CD4-positive, alpha-beta T cell (primary cell): ENCODE measurements at regions not wholly inside any gene's neighbourhood (a gene's known extent, or its start where the extent isn't known, plus 50 kb on each side); places are given as distances from the start of the nearest gene placed in this dataset.

Experiments used
- ATAC-seq: fragments of 200-7000 bp; cut with Tn5 transposase; one replicate; pipeline ENCODE4 v1.10.0; 2022; ENCODE audit warnings: mild to moderate bottlenecking; ENCODE audit not compliant: poor library complexity
- CTCF ChIA-PET: fragments of 350-600 bp; sonication (Branson Sonifier 250); formaldehyde crosslinking; loops from one replicate; lab custom pipeline; 2021; ENCODE audit warnings: antibody characterized with exemption, inconsistent platforms; lab: Charles Lee
- POLR2A ChIA-PET: fragments of 350-600 bp; sonication (Branson Sonifier 250); formaldehyde crosslinking; loops from one replicate; lab custom pipeline; 2021; ENCODE audit warnings: antibody characterized with exemption, inconsistent platforms; lab: Charles Lee
- DNase-seq, 14 experiments: peaks; one replicate each; pipeline ENCODE4 v3.0.0-alpha.2; 2013 to 2020; ENCODE audit warnings: mixed read lengths in 2 of 14
- H3K27ac ChIP-seq, 2 donors: one replicate each; pipeline versions ENCODE4 v1.5.1 to v1.7.0; 2013; ENCODE audit warnings: low read length in 2 of 2, low read depth in 1 of 2, mild to moderate bottlenecking in 1 of 2
- H3K27me3 ChIP-seq, 2 experiments: 1 replicate in 1 of 2; 2 replicates in 1 of 2; pipeline versions ENCODE4 v1.6.1 to v1.7.0; 2013; ENCODE audit warnings: low read length in 2 of 2, control low read depth in 1 of 2, mild to moderate bottlenecking in 1 of 2, moderate library complexity in 1 of 2; ENCODE audit not compliant: insufficient read depth in 2 of 2, control insufficient read depth in 1 of 2
- H3K36me3 ChIP-seq: one replicate; pipeline ENCODE4 v1.6.1; 2013; ENCODE audit warnings: low read length, control low read depth; ENCODE audit not compliant: insufficient read depth
- H3K4me1 ChIP-seq: one replicate; pipeline ENCODE4 v1.6.1; 2013; ENCODE audit warnings: low read length, control low read depth; ENCODE audit not compliant: insufficient read depth
- H3K4me3 ChIP-seq: one replicate; pipeline ENCODE4 v1.5.1; 2013; ENCODE audit warnings: mild to moderate bottlenecking, low read length, moderate library complexity
- H3K9me3 ChIP-seq, 2 experiments: 1 replicate in 1 of 2; 2 replicates in 1 of 2; pipeline versions ENCODE4 v1.6.1 to v1.7.0; 2013; ENCODE audit warnings: low read length in 2 of 2, mild to moderate bottlenecking in 2 of 2, control low read depth in 1 of 2, moderate library complexity in 1 of 2; ENCODE audit not compliant: control insufficient read depth in 1 of 2, insufficient read depth in 1 of 2
- H3K27ac Mint-ChIP-seq: one replicate; pipeline ENCODE4 v1.8.0; 2020; ENCODE audit warnings: mixed read lengths
- H3K27me3 Mint-ChIP-seq: one replicate; pipeline ENCODE4 v1.8.0; 2021; ENCODE audit warnings: mixed read lengths
- H3K36me3 Mint-ChIP-seq: one replicate; pipeline ENCODE4 v1.8.0; 2021; ENCODE audit warnings: low read depth, mixed read lengths
- H3K4me1 Mint-ChIP-seq: one replicate; pipeline ENCODE4 v1.8.0; 2021; ENCODE audit warnings: low read depth, mixed read lengths
- H3K4me3 Mint-ChIP-seq: one replicate; pipeline ENCODE4 v1.8.0; 2020; ENCODE audit warnings: mild to moderate bottlenecking, mixed read lengths
- H3K9me3 Mint-ChIP-seq: one replicate; pipeline ENCODE4 v1.8.0; 2020; ENCODE audit warnings: mixed read lengths
- intact Hi-C, 2 experiments: fragments of 100-400 bp; cut with DNase I in 1 of 2; cut with micrococcal nuclease in 1 of 2; formaldehyde crosslinking; loops; one replicate each; pipeline versions ENCODE4 v1.15.1 to v1.9.0; 2023 to 2025; cut with DNase I, micrococcal nuclease
- TF ChIP-seq, protein P1 (sequence below): fragments of 200-600 bp; IDR thresholded peaks from one replicate; pipeline ENCODE4 v1.8.0; 2022; ENCODE audit warnings: antibody characterized with exemption, mild to moderate bottlenecking

DNA sequence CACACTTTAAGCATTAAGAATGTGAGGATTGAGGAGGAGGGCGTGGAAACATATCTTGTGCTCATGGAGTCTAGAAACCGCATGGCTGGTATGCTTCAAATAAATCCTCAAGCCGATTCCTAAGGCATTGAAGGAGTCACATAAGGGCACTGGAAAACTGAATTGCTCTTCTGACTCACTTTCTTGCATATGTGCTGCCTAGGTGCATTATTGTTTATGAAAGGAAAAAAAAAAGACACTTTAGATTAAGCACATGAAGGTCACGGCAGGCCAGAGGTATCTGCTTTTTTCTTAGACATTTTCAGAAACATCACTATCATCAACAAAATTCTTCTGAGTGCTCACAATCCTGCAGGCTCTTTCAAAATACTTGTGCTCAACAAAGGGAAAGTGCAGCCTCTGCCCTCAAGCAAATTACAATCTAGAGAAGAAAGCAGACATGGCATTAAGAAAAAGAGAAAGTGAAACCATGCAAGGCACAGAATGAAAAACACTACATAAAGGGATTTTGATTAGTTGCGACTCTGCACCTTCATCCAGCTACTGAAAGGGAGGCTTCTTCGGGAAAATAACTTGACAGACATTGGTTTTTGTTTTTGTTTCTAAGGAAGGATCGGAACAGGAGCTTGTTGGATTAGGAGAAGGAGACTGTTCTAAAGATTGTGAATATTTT, 2117.6 kb downstream of the MAT2B start:
- H3K4me3 ChIP-seq = no peak overlapping the region
- TF ChIP-seq, protein P1, sequence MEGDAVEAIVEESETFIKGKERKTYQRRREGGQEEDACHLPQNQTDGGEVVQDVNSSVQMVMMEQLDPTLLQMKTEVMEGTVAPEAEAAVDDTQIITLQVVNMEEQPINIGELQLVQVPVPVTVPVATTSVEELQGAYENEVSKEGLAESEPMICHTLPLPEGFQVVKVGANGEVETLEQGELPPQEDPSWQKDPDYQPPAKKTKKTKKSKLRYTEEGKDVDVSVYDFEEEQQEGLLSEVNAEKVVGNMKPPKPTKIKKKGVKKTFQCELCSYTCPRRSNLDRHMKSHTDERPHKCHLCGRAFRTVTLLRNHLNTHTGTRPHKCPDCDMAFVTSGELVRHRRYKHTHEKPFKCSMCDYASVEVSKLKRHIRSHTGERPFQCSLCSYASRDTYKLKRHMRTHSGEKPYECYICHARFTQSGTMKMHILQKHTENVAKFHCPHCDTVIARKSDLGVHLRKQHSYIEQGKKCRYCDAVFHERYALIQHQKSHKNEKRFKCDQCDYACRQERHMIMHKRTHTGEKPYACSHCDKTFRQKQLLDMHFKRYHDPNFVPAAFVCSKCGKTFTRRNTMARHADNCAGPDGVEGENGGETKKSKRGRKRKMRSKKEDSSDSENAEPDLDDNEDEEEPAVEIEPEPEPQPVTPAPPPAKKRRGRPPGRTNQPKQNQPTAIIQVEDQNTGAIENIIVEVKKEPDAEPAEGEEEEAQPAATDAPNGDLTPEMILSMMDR = no peak
- CTCF ChIA-PET = no interaction called here
- H3K27ac Mint-ChIP-seq = no peak overlapping the region
- H3K27me3 ChIP-seq = no peaks in the 10 kb centered on the region
- POLR2A ChIA-PET = no interaction called here
- peaks cover 0 to 4% of the 10 kb centered on the region in 2 experiments for H3K9me3 ChIP-seq
- H3K4me3 Mint-ChIP-seq = no peak overlapping the region
- no peak for ATAC-seq
- no peak overlapping the region for H3K27ac ChIP-seq
- peaks cover 18% of the 10 kb centered on the region for H3K9me3 Mint-ChIP-seq
- intact Hi-C loops = no loop called here
- no peaks in the 10 kb centered on the region for H3K4me1 Mint-ChIP-seq
- H3K36me3 Mint-ChIP-seq = no peaks in the 10 kb centered on the region
- no peaks in the 10 kb centered on the region for H3K27me3 Mint-ChIP-seq
- H3K4me1 ChIP-seq = no peaks in the 10 kb centered on the region
- no peak for DNase-seq
- H3K36me3 ChIP-seq = no peaks in the 10 kb centered on the region

- no peaks in the 10 kb centered on the region for H3K4me1 Mint-ChIP-seq
- no peak overlapping the region for H3K4me3 Mint-ChIP-seq
- ATAC-seq = no peak
- TF ChIP-seq, protein P1 = no peak
- DNase-seq = no peak
- Histone ChIP-seq H3K27me3 (no peaks in the 10 kb centered on the region), H3K4me3 (no peak overlapping the region), H3K36me3 (no peaks in the 10 kb centered on the region), H3K4me1 (no peaks in the 10 kb centered on the region), H3K9me3 (peaks cover 0 to 4% of the 10 kb centered on the region in 2 experiments), H3K27ac (no peak overlapping the region)
- ChIA-PET CTCF (no interaction called here), POLR2A (no interaction called here)
- H3K36me3 Mint-ChIP-seq = no peaks in the 10 kb centered on the region
- intact Hi-C loops = no loop called here
- no peak overlapping the region for H3K27ac Mint-ChIP-seq
- no peaks in the 10 kb centered on the region for H3K27me3 Mint-ChIP-seq
- peaks cover 18% of the 10 kb centered on the region for H3K9me3 Mint-ChIP-seq
These were observed 2118.9 kb downstream of the MAT2B start for GRCh38 chr5:165624166-165624946.

DNA sequence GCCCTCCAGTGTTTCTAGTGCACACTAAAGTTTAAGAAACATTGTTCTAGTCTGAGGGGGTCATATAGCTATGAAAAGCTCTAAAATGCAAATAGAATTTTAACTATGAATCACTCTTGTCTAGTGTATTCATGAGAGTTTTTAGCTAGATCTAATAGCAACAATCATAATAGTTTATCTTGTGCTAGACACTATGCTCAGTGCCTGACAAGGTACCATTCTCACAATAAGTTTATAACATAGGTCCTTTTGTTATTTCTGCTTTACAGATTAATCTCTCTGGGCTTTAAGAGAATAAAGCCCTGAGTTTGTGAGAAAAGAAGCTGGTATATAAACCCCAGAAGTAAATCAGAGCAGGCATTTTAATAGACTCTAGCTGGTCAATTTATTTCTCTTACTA, 2120.7 kb downstream of the MAT2B start:
- Histone ChIP-seq H3K27me3 (no peaks in the 10 kb centered on the region), H3K27ac (no peak overlapping the region), H3K4me1 (no peaks in the 10 kb centered on the region), H3K36me3 (no peaks in the 10 kb centered on the region), H3K9me3 (peaks cover 0 to 4% of the 10 kb centered on the region in 2 experiments), H3K4me3 (no peak overlapping the region)
- no peak for ATAC-seq
- intact Hi-C loops = no loop called here
- H3K4me3 Mint-ChIP-seq = no peak overlapping the region
- POLR2A ChIA-PET = no interaction called here
- DNase-seq = no peak
- H3K36me3 Mint-ChIP-seq = no peaks in the 10 kb centered on the region
- H3K27me3 Mint-ChIP-seq = no peaks in the 10 kb centered on the region
- CTCF ChIA-PET = no interaction called here
- peaks cover 16% of the 10 kb centered on the region for H3K9me3 Mint-ChIP-seq
- TF ChIP-seq, protein P1 = no peak
- H3K4me1 Mint-ChIP-seq = no peaks in the 10 kb centered on the region
- no peak overlapping the region for H3K27ac Mint-ChIP-seq
